WTC11 (cell line): ENCODE measurements at regions not wholly inside any gene's neighbourhood (a gene's known extent, or its start where the extent isn't known, plus 50 kb on each side); places are given as distances from the start of the nearest gene placed in this dataset.
"Not testable (repeated sequence)": the region's sequence is repeated elsewhere in the genome, so short reads cannot be mapped to it uniquely, and the experiment has no call there.

ENCODE experiments used
- ATAC-seq: fragments of 200-7000 bp; cut with Tn5 transposase; 2 replicates; pipeline ENCODE4 v1.10.0; 2021; ENCODE audit warnings: mild to moderate bottlenecking, moderate library complexity
- CTCF ChIA-PET: fragments of 300-600 bp; sonication (Branson Sonifier 250); formaldehyde crosslinking; loops from one replicate; lab custom pipeline; 2021; ENCODE audit warnings: antibody characterized with exemption; lab: Charles Lee
- POLR2A ChIA-PET: fragments of 350-600 bp; sonication (Branson Sonifier 250); formaldehyde crosslinking; loops from one replicate; lab custom pipeline; 2021; ENCODE audit warnings: antibody characterized with exemption; lab: Charles Lee
- DNase-seq: peaks from one replicate; pipeline ENCODE4 v3.0.0; 2021; ENCODE audit warnings: low spot score
- H3K27ac Mint-ChIP-seq: 2 replicates; pipeline ENCODE4 v1.8.0; 2021; ENCODE audit warnings: mixed read lengths
- H3K27me3 Mint-ChIP-seq: 2 replicates; pipeline ENCODE4 v1.8.0; 2021; ENCODE audit warnings: low read depth, mild to moderate bottlenecking, moderate library complexity, mixed read lengths
- H3K36me3 Mint-ChIP-seq: 2 replicates; pipeline ENCODE4 v1.8.0; 2021; ENCODE audit warnings: mixed read lengths
- H3K4me1 Mint-ChIP-seq: 2 replicates; pipeline ENCODE4 v1.8.0; 2022; ENCODE audit warnings: mixed read lengths
- H3K4me3 Mint-ChIP-seq: 2 replicates; pipeline ENCODE4 v1.8.0; 2021; ENCODE audit warnings: mild to moderate bottlenecking, moderate library complexity, mixed read lengths
- H3K9me3 Mint-ChIP-seq: 2 replicates; pipeline ENCODE4 v1.8.0; 2021; ENCODE audit warnings: mixed read lengths
- ETV6 ChIP-seq: sonication (generic); formaldehyde crosslinking; IDR thresholded peaks from 2 replicates; pipeline ENCODE4 v1.8.1; 2022; ENCODE audit warnings: mild to moderate bottlenecking, missing genetic modification reagents
- FOXK1 ChIP-seq: sonication (generic); formaldehyde crosslinking; IDR thresholded peaks from 2 replicates; pipeline ENCODE4 v1.8.0; 2022; ENCODE audit warnings: mild to moderate bottlenecking, moderate library complexity, missing genetic modification reagents
- FOXP1 ChIP-seq: sonication (generic); formaldehyde crosslinking; IDR thresholded peaks from 2 replicates; pipeline ENCODE4 v1.8.0; 2022; ENCODE audit warnings: missing genetic modification reagents, mild to moderate bottlenecking, moderate library complexity, borderline replicate concordance
- IRF2 ChIP-seq: sonication (generic); formaldehyde crosslinking; IDR thresholded peaks from 2 replicates; pipeline ENCODE4 v1.8.0; 2022; ENCODE audit warnings: low read depth, missing genetic modification reagents, borderline replicate concordance
- JAZF1 ChIP-seq: fragments of 250-450 bp; sonication (Bioruptor Pico); IDR thresholded peaks from 2 replicates; pipeline ENCODE4 v1.9.0; 2021; ENCODE audit warnings: moderate library complexity, mild to moderate bottlenecking, inconsistent platforms
- NFATC4 ChIP-seq: fragments of 250-450 bp; sonication (Bioruptor Pico); IDR thresholded peaks from 2 replicates; pipeline ENCODE4 v1.9.0; 2021; ENCODE audit warnings: mild to moderate bottlenecking
- TEAD4 ChIP-seq: sonication (generic); formaldehyde crosslinking; IDR thresholded peaks from 2 replicates; pipeline ENCODE4 v1.8.0; 2022; ENCODE audit warnings: mild to moderate bottlenecking, missing genetic modification reagents
- ZNF121 ChIP-seq: sonication (generic); formaldehyde crosslinking; IDR thresholded peaks from 2 replicates; pipeline ENCODE4 v1.8.0; 2023; ENCODE audit warnings: missing genetic modification reagents
- ZNF416 ChIP-seq: fragments of 250-450 bp; sonication (Bioruptor Pico); IDR thresholded peaks from 2 replicates; pipeline ENCODE4 v1.9.0; 2021; ENCODE audit warnings: mild to moderate bottlenecking, inconsistent platforms
- TF ChIP-seq, protein P1 (sequence below): fragments of 250-450 bp; sonication (Bioruptor Pico); IDR thresholded peaks from 2 replicates; pipeline ENCODE4 v1.9.0; 2021; ENCODE audit warnings: mild to moderate bottlenecking
- TF ChIP-seq, protein P2 (sequence below): sonication (generic); formaldehyde crosslinking; IDR thresholded peaks from 2 replicates; pipeline ENCODE4 v1.8.1; 2022; ENCODE audit warnings: missing genetic modification reagents, borderline replicate concordance
- TF ChIP-seq, protein P3 (sequence below): sonication (generic); formaldehyde crosslinking; IDR thresholded peaks from 2 replicates; pipeline ENCODE4 v1.8.0; 2022; ENCODE audit warnings: mild to moderate bottlenecking, missing genetic modification reagents
- TF ChIP-seq, protein P4 (sequence below): sonication (generic); formaldehyde crosslinking; IDR thresholded peaks from 2 replicates; pipeline ENCODE4 v1.8.1; 2022; ENCODE audit warnings: mild to moderate bottlenecking, missing genetic modification reagents, moderate library complexity, borderline replicate concordance
- TF ChIP-seq, protein P5 (sequence below): sonication (generic); formaldehyde crosslinking; conservative IDR thresholded peaks from 2 replicates; pipeline ENCODE4 v1.8.1; 2023; ENCODE audit warnings: mild to moderate bottlenecking, low read depth, missing genetic modification reagents, moderate library complexity
- TF ChIP-seq, protein P6 (sequence below): sonication (generic); formaldehyde crosslinking; IDR thresholded peaks from 2 replicates; pipeline ENCODE4 v1.8.0; 2022; ENCODE audit warnings: missing genetic modification reagents

DNA sequence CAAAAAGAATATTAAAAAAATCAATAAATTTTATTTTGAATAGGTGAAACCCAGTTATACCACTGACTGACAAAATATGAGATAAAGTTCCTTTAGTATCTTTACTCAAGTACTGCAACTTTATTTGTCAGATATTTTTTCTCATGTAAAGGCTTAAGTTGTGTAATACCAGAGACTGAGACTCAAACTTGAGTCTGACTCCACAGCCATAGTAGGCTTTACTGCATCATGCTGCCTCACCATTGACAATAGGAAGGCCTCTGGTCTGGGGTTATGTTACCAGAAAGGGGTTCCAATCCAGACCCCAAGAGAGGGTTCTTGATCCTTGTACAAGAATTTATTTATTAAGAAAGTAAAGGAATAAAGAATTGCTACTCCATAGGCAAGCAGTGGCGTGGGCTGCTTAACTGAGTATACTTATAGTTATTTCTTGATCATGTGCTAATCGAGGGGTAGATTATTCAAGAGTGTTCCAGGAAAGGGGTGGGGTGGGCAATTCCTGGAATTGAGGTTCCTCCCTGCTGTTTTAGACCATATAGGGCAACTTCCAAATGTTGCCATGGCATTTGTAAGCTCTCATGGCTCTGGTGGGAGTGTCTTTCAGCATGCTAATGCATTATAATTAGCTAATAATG is 187.4 kb upstream of the WSB1 start:
- POLR2A ChIA-PET: no interaction called here
- H3K4me1 Mint-ChIP-seq: no peaks in the 10 kb centered on the region
- H3K4me3 Mint-ChIP-seq: no peak overlapping the region
- DNase-seq: no peak
- no peak for TF ChIP-seq ZNF416 (CRISPR knock-in tag)
- TF ChIP-seq, protein P1, sequence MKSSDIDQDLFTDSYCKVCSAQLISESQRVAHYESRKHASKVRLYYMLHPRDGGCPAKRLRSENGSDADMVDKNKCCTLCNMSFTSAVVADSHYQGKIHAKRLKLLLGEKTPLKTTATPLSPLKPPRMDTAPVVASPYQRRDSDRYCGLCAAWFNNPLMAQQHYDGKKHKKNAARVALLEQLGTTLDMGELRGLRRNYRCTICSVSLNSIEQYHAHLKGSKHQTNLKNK (CRISPR knock-in tag): no peak
- TF ChIP-seq, protein P2, sequence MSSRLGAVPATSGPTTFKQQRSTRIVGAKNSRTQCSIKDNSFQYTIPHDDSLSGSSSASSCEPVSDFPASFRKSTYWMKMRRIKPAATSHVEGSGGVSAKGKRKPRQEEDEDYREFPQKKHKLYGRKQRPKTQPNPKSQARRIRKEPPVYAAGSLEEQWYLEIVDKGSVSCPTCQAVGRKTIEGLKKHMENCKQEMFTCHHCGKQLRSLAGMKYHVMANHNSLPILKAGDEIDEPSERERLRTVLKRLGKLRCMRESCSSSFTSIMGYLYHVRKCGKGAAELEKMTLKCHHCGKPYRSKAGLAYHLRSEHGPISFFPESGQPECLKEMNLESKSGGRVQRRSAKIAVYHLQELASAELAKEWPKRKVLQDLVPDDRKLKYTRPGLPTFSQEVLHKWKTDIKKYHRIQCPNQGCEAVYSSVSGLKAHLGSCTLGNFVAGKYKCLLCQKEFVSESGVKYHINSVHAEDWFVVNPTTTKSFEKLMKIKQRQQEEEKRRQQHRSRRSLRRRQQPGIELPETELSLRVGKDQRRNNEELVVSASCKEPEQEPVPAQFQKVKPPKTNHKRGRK (CRISPR knock-in tag): no peak
- peaks cover 34% of the 10 kb centered on the region for H3K36me3 Mint-ChIP-seq
- CTCF ChIA-PET: no interaction called here
- H3K27ac Mint-ChIP-seq: no peak overlapping the region
- peaks cover 61% of the 10 kb centered on the region for H3K9me3 Mint-ChIP-seq
- H3K27me3 Mint-ChIP-seq: peaks cover 7% of the 10 kb centered on the region; the same call in 1 of the 2 replicates
- no peak for ATAC-seq

DNA sequence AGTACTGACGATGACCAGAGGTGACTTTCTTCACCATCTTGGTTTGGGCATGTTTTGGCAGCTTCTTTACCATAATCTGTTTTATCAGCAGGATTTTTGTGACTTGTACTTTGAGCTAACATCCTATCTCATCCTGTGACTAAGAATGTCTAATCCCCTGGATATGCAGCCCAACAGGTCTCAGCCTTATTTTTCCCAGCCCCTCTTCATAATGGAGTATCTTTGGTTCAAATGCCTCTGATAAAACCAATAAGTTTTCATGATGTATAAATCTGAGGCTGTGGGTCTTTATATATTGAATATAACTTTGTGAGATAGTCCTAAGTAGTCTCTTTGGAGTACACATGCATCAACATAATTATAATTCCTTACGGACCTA is 186.9 kb upstream of the WSB1 start:
- Mint-ChIP-seq H3K36me3 (peaks cover 40% of the 10 kb centered on the region), H3K9me3 (peaks cover 61% of the 10 kb centered on the region), H3K27ac (no peak overlapping the region), H3K4me3 (no peak overlapping the region), H3K4me1 (no peaks in the 10 kb centered on the region), H3K27me3 (peaks cover 7% of the 10 kb centered on the region; the same call in 1 of the 2 replicates)
- CTCF ChIA-PET: no interaction called here
- ATAC-seq: no peak
- TF ChIP-seq NFATC4 (CRISPR knock-in tag): no peak
- TF ChIP-seq, protein P3, sequence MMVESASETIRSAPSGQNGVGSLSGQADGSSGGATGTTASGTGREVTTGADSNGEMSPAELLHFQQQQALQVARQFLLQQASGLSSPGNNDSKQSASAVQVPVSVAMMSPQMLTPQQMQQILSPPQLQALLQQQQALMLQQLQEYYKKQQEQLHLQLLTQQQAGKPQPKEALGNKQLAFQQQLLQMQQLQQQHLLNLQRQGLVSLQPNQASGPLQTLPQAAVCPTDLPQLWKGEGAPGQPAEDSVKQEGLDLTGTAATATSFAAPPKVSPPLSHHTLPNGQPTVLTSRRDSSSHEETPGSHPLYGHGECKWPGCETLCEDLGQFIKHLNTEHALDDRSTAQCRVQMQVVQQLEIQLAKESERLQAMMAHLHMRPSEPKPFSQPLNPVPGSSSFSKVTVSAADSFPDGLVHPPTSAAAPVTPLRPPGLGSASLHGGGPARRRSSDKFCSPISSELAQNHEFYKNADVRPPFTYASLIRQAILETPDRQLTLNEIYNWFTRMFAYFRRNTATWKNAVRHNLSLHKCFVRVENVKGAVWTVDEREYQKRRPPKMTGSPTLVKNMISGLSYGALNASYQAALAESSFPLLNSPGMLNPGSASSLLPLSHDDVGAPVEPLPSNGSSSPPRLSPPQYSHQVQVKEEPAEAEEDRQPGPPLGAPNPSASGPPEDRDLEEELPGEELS (CRISPR knock-in tag): no peak
- no peak for TF ChIP-seq ZNF121 (CRISPR knock-in tag)
- no peak for TF ChIP-seq FOXK1
- TF ChIP-seq, protein P4, sequence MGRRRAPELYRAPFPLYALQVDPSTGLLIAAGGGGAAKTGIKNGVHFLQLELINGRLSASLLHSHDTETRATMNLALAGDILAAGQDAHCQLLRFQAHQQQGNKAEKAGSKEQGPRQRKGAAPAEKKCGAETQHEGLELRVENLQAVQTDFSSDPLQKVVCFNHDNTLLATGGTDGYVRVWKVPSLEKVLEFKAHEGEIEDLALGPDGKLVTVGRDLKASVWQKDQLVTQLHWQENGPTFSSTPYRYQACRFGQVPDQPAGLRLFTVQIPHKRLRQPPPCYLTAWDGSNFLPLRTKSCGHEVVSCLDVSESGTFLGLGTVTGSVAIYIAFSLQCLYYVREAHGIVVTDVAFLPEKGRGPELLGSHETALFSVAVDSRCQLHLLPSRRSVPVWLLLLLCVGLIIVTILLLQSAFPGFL (CRISPR knock-in tag): no peak
- POLR2A ChIA-PET: no interaction called here
- no peak for DNase-seq

DNA sequence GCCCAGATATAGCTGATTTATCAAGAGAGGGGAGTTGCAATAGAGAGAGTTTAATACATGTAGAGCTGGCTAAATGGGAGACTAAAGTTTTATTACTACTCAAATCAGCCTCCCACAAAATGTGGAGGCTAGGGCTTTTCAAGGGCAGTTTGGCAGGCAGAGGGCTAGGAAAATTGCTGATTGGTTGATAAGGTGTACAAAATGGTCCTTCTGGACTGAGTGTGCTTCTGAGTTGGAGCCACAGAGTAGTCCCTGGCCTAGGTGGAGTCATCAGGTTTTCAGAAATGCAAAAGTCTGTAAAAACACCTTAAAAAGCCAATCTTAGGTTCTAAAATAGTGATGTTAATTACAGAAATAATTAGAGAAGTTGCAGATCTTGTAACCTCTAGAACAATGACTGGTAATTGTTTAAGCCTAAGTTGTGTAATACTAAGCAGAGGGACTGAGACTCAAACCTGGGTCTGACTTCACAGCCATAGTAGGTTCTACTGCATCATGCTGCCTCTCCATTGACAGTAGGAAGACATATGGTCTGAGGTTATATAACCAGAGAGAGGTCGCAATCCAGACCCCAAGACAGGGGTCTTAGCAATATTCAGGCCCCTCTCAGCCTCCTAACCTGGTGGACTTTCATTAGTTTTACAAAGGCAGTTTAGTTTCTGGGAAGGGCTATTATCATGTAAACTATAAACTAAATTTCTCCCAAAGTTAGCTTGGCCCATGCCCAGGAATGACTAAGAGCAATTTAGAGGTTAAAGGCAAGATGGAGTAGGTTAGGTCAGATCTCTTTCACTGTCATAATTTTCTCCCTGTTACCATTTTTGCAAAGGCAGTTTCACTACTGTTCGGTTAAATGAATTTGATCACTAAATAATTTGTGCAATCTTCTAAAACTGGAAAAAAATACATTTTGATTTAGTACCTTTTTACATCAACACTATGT is 186.3 kb upstream of the WSB1 start:
- DNase-seq, CTCF ChIA-PET, H3K4me1 Mint-ChIP-seq, ATAC-seq, POLR2A ChIA-PET, H3K27me3 Mint-ChIP-seq, H3K4me3 Mint-ChIP-seq, H3K27ac Mint-ChIP-seq: not testable (repeated sequence)
- peaks cover 63% of the 10 kb centered on the region for H3K9me3 Mint-ChIP-seq
- H3K36me3 Mint-ChIP-seq: peaks cover 42% of the 10 kb centered on the region

DNA sequence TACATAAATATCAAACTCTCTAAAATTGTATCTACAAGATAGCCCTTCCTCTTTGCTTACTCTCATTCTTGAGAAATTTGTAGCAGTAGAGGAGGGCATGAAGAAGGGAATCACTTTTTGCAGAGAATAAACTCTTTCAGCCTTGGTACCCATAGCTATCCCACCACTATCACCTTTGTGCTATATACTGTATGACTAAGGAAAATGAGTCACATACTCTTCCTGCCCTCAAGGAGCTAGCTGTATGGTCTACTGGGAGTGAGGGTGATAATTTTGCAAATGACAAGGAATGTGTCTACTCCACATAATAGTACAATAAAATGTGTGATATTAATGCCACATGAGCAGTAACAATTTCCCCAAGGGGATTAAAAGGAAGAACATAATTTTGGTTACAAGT is 184.6 kb upstream of the WSB1 start:
- Mint-ChIP-seq H3K4me3 (no peak overlapping the region), H3K9me3 (peaks cover 73% of the 10 kb centered on the region), H3K27me3 (peaks cover 6% of the 10 kb centered on the region; the same call in 1 of the 2 replicates), H3K4me1 (no peaks in the 10 kb centered on the region), H3K36me3 (peaks cover 46% of the 10 kb centered on the region), H3K27ac (no peak overlapping the region)
- DNase-seq (no peak), ATAC-seq (no peak)
- ChIA-PET POLR2A (no interaction called here), CTCF (no interaction called here)
- TF ChIP-seq IRF2 (no peak), JAZF1 (CRISPR knock-in tag) (no peak), ETV6 (CRISPR knock-in tag) (no peak), TEAD4 (CRISPR knock-in tag) (no peak), FOXP1 (CRISPR knock-in tag) (no peak)
- TF ChIP-seq, protein P5, sequence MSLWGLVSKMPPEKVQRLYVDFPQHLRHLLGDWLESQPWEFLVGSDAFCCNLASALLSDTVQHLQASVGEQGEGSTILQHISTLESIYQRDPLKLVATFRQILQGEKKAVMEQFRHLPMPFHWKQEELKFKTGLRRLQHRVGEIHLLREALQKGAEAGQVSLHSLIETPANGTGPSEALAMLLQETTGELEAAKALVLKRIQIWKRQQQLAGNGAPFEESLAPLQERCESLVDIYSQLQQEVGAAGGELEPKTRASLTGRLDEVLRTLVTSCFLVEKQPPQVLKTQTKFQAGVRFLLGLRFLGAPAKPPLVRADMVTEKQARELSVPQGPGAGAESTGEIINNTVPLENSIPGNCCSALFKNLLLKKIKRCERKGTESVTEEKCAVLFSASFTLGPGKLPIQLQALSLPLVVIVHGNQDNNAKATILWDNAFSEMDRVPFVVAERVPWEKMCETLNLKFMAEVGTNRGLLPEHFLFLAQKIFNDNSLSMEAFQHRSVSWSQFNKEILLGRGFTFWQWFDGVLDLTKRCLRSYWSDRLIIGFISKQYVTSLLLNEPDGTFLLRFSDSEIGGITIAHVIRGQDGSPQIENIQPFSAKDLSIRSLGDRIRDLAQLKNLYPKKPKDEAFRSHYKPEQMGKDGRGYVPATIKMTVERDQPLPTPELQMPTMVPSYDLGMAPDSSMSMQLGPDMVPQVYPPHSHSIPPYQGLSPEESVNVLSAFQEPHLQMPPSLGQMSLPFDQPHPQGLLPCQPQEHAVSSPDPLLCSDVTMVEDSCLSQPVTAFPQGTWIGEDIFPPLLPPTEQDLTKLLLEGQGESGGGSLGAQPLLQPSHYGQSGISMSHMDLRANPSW (CRISPR knock-in tag): no peak
- TF ChIP-seq, protein P6, sequence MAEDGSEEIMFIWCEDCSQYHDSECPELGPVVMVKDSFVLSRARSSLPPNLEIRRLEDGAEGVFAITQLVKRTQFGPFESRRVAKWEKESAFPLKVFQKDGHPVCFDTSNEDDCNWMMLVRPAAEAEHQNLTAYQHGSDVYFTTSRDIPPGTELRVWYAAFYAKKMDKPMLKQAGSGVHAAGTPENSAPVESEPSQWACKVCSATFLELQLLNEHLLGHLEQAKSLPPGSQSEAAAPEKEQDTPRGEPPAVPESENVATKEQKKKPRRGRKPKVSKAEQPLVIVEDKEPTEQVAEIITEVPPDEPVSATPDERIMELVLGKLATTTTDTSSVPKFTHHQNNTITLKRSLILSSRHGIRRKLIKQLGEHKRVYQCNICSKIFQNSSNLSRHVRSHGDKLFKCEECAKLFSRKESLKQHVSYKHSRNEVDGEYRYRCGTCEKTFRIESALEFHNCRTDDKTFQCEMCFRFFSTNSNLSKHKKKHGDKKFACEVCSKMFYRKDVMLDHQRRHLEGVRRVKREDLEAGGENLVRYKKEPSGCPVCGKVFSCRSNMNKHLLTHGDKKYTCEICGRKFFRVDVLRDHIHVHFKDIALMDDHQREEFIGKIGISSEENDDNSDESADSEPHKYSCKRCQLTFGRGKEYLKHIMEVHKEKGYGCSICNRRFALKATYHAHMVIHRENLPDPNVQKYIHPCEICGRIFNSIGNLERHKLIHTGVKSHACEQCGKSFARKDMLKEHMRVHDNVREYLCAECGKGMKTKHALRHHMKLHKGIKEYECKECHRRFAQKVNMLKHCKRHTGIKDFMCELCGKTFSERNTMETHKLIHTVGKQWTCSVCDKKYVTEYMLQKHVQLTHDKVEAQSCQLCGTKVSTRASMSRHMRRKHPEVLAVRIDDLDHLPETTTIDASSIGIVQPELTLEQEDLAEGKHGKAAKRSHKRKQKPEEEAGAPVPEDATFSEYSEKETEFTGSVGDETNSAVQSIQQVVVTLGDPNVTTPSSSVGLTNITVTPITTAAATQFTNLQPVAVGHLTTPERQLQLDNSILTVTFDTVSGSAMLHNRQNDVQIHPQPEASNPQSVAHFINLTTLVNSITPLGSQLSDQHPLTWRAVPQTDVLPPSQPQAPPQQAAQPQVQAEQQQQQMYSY: no peak
